GDM1 (cell line): ENCODE measurements at regions not wholly inside any gene's neighbourhood (a gene's known extent, or its start where the extent isn't known, plus 50 kb on each side); places are given as distances from the start of the nearest gene placed in this dataset.

Experiments used
- DNase-seq: peaks from one replicate; lab custom pipeline; 2025; lab: John Stamatoyannopoulos, UW

DNA sequence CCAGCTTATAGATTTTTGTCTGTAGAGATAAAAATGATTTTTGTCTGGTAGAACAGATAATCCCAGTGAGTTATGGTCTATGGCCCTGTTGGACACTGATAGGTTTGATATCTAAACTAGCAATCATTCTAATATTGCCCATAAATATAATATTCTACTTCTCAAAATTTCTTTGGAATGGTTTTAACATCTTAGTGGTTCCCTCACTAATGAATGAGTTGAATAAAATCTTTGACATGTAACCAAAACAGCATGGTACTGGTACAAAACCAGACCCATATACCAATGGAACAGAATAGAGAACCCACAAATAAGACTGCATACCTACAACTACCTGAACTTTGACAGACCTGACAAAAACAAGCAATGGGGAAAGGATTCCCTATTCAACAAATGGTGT lies 219.7 kb downstream of the SEC61B start:
- no peak for DNase-seq

DNA sequence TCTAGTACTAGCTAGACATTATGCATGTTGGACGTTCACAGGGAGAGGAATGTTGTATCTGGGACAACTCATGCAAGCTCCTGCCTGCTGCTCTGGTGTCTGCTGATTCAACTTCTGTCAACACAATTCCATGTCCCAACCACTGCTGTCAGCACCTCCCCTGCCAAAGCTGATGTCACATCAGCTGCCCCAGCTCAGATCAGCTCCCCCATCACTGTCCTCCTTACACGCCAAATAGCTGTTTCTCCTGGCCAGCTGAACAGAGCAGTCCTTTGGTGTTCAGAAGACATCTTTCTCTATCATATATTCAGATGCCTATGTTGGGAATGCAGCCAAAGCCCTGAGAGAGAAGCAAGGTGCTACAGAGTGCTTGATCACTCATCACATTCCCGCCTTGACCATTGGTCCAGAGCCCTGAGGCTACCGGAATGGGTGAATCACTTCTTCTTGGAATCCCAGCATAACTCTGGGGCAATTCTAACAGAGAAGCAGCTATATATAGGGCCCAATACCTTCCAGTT lies 223.3 kb downstream of the SEC61B start:
- DNase-seq: no peak

DNA sequence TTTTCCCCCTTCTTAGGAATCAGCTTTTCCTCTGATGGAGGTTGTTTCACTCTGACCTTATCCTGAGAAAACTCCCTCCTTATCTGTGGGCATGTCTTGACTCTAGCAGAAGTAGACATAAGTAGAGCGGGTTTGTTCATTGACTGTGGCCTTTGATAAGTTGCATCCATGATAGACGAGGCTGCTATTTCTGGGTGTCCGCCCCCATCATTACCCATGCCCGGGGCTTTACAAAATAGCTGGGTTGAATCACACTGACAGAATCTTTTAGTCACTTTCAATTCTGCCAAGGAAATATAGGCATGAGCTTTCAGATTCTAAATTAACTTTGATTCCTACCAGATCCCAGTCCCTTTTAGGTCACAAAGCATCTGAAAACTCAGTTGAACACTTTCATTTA lies 223.8 kb downstream of the SEC61B start:
- no peak for DNase-seq

DNA sequence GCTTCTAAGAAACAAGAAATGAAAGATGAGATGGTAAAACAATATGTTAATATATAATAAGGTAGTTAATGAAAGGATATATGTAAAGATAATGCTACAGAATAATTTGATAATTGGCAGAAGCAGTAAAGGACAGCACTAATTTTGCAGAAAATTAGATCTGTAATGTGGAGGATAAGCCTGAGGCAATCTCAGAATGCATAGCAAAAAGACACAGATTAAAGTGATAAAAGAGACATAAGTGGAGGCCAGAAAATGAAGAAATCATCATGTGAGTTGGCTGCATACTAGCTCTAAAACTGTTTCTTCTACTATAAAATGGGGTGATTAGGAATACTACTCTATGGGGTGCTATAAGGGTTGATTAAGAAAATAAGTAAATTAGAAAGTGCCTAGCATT lies 225.9 kb downstream of the SEC61B start:
- no peak for DNase-seq

DNA sequence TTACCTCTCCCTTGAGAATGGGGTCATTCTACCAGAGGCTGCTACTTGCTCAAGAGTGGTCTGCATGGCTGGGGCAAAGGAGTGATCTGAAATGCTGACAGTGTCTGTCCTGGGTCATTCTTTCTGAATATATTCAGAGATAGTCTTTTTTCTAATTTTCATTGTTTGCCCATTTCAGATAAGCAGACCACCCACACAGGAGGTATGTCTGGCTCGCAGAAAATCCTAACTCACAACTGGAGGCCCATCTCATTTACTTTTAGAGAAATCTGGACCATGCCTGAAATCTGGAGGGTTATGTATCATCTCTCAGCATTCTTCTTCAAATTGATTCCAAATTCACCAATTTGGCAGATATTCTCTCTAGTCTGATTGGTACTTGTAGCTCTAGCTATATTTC lies 227.6 kb downstream of the SEC61B start:
- DNase-seq: no peak

DNA sequence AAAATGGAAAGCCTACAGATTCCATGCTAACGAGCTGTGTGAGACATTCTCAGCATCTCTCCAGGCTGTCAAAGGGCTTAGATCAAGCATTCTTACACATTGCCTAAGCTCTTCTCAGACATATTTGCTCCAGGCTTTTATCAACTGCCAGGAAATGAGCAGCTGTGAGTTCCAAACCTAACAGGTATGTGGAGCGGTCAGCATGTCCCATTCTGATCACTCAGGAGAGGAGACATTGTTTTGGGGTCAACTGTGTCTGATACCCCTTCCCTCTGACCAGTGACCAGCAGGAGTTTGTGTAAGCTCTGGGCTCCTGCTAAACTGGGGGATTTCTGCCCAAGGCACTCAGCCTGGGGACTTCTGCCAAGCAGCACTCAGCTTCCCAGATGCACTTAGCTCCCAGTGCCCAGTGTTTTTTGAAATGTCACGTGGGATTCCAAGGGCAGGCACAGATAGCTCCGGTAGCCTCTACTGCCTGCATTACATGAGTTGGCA lies 229.1 kb downstream of the SEC61B start:
- DNase-seq: no peak

DNA sequence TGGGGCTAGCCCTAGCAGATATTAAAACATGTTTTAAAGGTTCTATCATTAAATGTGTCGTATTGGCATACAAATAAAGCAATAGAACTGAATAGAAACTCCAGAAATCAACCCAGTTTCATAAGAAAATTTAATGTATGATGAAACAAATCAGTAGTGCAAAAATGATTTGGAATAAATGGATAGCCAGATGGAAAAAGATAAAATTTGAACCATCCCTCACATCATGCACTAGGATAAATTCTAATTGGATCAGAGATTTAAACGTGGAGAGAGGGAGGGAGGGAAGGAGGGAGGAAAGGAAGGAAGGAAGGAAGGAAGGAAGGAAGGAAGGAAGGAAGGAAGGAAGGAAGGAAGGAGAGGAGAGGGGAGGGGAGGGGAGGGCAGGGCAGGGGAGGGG lies 235.3 kb downstream of the SEC61B start:
- DNase-seq: no peak

DNA sequence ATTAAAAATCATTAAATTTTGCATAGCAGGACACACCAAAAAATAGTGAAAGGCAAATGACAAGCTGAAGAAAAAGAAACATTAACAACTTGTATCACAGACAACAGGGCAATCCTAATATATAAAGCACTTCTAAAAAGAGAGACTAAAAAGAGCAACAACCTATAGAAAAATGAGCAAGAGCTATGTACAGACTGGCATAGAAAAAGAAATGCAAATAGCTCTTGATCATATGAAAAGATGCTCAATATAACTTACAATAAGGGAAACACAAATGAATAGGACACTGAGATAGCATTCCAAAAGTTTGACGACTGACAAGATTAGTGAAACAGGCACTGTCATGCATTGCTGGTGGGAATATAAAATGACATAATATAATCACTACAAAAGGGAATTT lies 235.9 kb downstream of the SEC61B start:
- DNase-seq: no peak

DNA sequence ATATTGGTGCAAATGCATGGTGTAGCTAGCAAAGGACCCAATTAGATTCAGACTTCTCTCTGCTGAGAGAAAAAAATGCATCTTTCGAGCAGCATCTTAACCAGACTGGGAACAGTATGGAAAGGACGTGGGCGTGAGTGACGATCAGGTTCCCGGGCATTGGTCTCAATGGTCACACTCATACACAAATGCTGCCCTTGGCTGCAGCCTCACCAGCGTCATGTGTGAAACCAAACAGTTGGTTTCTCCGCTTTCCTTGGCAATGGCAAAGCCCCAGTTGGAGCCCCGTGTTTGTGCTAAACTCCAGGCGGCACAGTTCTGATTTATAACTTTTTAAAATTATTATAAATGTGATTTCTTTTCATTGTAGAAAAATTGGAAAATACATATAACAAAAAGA lies 237.8 kb downstream of the SEC61B start:
- DNase-seq: no peak

DNA sequence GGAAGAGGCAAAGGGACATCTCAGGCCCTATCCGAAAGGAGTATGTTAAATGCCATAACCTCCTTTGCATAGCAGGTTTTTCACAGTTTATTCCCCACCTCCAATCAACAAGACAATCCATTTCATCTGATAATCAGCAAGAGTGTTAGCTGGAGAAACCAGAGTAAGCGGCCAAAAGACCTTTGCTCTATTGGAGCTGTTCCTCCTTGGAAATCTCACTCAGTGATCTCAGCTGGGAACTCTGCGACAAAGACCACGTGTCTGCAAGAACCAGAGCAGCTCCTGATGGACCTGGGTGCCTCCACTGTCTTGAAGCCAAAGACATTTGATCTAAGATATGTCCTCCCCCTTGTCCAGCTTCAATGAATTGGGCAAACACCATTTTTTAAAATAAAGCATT lies 241.0 kb downstream of the SEC61B start:
- DNase-seq: no peak

DNA sequence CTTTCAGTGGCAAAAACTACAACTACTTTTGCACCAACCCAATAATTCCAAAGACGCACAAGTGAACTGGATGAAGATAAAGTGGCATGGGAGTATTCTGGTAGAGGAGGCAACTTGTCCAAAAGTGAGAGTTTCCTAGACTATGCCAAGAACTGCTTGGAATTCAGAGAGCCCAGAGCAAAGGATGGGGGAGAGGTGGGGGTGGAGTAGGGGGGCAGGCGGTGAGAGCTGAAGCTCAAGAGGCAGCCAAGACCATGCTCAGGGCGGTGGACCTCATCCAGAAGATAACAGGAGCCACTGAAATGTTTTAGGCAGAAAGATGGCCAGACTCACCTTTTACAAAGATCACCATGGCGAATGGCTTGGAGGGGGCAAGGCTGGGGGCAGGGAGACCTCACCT lies 242.5 kb downstream of the SEC61B start:
- no peak for DNase-seq

DNA sequence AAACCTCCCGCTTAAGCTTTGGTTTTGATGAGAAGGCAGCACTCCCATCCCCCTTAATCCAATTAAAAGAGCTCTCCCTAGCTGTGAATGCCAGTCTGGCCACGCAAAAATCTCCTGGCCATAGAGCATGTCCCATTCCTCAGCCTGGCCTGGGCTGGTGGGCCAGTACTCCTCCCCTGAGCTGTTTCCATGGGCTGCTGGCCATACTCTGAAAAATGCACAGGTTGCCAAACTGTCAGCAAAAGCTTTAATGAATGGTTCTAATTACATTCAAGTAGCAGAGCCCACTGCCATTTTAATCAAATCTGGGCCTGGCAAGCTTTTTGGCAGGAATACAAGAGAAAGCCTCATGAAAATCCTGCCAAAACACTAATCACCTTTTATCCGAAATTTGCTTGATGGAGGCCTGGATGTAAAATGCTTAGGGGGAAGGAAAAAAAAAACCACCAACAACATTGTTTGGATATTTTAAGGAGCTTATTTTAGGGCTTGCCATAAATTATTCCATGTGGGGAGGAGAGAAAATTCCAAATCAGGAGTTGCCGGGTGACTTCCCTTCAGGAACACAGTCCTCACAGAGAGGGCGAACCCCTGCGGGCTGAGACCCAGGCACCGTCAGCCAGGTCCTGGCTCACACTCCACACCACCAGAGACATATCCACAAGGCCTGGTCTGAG lies 243.3 kb downstream of the SEC61B start:
- no peak for DNase-seq

DNA sequence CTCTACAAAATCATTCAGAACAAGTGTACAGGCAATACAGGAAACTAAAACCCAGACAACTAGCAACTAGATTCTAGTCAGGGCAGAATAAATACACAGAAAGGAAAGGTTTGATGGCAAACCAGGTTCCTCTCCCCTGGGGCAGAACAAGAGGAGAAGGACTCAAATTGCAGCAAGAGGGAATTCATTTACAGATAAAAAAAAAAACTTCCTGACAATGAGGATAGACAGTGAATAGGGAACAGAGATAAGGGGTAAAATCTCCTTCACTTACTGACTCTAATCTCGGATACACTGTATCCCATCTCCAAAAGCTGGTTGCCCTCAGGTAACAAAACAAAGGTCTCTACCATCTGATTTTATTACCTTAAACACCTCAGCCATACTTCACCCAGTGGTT lies 244.0 kb downstream of the SEC61B start:
- DNase-seq: no peak

DNA sequence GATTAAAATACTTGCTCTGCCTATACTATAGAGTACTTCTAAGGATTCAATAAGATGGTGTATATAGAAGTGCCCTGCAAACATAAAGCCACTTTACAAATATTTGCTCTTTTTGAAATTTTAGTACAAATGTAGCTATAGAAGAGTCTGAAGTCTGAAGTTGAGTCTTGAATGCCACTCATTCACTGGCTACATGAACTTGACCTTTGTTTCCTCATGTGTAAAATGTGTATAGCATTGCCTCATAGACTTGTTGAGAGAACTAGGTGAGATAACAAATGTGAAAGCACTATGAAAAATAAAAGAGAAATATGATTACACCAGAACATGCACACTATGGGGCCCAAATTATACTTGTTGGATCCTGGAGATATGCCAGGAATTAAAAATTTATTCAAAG lies 244.7 kb downstream of the SEC61B start:
- no peak for DNase-seq

DNA sequence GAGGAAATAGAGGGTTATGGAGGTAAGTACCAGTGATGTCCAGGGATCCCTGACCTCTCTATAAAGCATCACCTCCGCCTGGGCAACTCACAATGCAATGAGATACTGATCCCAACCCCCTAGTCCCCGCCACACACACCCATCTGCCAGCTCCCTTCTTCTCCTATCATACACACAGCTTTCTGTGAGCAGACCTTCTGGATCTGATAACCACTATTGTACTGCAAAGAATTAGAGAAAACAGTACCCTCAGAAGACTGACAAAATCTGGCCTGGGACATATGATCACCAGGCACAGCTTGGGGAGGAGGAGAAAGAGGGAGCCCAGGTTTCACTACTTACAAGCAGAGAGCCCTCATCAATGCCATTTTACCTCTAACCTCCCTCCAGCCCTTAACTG lies 249.0 kb downstream of the SEC61B start:
- DNase-seq: no peak

DNA sequence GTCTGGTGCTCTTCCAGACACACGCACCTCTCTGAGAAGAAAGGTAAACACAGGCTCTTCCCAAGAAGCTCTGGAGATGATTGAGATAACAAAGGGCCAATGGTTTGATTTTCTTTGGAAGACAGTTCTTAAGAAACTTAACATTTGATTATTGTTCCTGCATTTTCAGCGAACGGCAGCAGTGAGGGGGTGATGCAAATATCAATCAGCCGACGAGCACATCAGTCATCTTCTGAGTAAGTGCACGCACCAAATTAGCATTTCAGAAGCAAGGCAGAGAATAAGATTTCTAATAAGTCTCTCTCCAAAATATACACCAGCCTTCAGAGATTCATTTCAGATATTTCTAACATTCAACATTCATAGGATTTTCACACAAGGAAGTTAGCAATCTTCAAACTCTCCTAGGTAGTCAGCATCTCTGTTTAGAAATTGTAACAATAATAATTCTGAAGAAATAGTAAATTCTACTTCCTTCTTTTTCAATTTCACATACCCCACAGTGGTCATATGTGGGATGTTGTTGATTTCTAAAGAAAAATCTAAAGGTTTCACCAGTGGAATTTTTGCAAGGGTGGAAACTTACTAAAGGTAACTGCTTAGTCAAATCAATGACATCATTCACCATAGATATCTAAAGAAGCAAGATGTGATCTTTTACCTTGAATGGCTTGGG lies 250.3 kb downstream of the SEC61B start:
- DNase-seq: no peak

DNA sequence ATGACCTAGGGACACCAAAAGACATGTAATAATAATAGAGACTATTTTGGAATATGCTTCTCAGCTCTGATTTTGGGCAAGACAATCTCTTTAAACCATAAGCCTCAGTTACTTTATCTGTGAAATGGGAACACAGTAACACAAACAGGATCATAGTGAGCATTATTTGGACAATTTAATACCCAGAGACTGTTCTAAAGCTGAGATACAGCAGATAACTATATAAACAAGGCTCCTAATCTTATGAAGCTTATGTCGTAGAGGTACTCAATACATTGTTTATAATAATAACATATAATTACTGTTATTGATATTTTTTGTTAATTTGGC lies 250.8 kb downstream of the SEC61B start:
- no peak for DNase-seq

DNA sequence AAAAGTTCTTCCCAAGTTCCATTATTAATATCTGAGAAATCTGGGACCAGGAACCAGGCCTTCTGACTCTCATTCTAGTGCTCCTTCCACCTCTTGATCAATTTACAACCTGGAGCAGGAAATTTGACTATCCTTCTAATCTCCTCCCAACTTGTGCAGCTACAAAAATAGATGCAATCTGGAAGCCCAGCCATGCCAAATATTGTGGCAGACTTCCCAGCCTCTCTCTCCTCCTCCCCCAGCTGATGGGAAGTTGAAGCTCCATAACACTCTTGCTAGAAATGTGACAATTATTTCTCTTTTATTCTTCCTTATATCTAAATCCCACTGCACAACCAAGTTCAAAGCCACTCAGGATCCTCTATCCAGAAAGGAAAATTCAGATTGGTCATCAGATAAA lies 252.1 kb downstream of the SEC61B start:
- DNase-seq: no peak

DNA sequence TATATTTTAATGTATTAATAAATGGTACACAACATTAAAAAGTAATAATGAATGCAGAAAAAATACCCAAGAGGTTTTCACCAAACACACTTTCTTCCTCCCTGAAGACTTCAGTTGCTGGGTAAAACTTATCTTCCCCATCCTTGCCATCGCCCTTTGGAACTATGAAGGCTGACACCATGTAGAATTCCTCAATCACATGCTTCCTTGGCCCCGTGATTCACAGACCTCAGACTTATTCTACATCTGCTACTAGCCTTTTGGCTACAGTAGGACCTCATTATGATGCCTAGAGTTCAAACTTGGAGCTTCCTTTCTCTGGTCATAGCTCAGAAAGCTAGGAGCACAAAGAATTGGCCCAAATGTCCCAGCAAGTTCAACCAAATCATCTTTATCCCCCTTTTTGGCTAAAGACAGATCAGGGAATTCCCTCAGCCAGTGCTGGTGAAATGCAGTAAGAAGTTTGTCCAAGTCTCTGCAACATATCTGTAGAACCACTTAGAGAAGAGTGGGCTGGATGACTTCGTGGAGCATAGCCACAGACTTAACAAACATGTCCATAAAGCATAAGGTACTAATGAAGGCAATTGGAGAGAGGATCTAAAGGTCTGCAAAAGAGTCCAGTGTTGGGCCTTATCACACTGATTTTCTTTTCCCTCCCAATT lies 253.5 kb downstream of the SEC61B start:
- no peak for DNase-seq

DNA sequence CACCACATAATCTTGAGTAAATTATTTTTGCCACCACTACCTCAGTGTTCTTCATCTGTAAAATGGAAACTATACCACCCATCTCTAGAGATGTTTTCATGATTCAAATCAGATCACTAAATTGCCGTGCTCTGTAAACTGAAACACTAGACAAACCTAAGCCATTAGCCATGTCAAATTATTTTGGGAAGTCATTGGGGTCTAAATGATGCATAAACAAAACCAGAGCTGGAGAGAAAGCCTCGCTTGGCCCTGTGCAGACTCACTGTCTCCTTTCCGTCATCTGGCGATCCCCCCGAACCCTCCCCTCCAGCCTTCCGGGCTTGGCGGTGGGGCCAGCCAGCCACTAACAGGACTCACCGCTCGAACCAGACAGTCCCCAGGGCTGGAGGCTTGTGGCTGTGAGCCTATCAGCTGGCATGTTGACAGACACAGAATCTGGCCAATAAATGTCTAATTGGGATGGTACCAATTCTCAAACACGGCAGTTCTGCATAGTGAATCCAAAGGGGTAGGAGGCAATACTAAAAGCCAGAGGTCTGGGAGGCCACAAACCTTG lies 256.5 kb downstream of the SEC61B start:
- DNase-seq: no peak

DNA sequence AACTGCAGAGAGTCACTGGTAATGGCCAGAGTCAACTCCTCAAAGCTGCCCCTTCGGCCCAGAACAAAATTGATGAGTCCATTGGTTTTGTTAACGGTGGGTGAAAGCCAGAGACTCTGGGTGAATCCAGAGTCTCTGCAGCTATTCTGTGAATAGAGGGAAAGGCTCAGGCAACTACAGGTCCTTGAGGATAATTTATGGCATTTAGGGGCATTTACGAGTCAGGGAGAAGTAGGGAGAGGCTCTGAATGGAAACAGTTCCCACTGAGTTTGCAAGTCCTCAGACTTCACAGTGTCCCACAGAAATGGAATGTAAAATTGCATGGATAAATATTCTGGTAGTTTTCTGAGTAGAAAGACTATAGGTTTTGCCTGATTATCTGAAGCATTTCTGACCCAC lies 257.8 kb downstream of the SEC61B start:
- DNase-seq: no peak

DNA sequence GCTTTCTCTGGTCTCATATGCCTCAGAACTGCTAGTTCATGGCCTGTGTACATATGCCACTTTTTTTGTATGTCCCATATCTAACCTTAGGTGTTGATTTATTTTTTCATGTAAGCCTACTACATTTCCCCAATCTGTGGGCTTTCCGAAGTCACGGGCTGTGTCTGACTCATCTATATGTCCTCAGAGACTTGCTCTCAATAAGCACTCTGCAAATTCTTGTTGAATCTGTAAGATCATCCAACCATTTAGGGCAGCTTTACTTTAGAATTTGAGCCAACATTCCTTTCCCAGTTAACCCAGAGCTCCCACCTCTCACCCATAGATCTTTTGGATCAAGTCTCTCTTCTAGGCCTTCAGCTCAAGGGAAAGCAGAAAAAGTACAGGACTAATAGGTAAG lies 263.4 kb downstream of the SEC61B start:
- no peak for DNase-seq

DNA sequence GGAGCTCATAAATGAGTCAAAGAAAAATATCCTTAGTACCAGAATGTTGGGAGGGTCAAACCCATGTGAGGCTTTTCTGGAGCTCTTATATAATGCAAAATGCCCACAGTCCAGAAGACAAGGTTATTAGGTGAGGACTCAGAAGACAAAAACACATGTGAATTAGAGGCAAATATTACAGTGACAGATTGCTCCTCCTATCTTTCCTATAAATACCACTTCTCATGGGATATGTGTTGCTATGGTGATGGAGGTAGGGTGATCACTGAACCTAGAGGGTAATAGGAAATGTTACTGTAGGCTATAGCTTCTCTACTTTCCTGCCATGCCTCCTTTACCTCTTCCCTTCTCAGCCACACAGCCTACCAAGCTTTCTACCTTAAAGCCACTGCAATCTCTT lies 264.6 kb downstream of the SEC61B start:
- DNase-seq: no peak
